ENCODE measurements at regions not wholly inside any gene's neighbourhood (a gene's known extent, or its start where the extent isn't known, plus 50 kb on each side); places are given as distances from the start of the nearest gene placed in this dataset.
"Not testable (repeated sequence)": the region's sequence is repeated elsewhere in the genome, so short reads cannot be mapped to it uniquely, and the experiment has no call there.

- H3K36me3 Mint-ChIP-seq = no peaks in the 10 kb centered on the region
- no peaks in the 10 kb centered on the region for H3K4me1 Mint-ChIP-seq
- no peak overlapping the region for H3K4me3 Mint-ChIP-seq
- ATAC-seq = no peak
- H3K27me3 Mint-ChIP-seq = no peaks in the 10 kb centered on the region
- no peak overlapping the region for H3K27ac Mint-ChIP-seq
- peaks cover 10% of the 10 kb centered on the region for H3K9me3 Mint-ChIP-seq
These were observed 292.1 kb upstream of the ANKRD50 start for GRCh38 chr4:125004676-125005075.

GRCh38 chr4:125003840-125004239 lies 291.3 kb upstream of the ANKRD50 start:
- no peak for ATAC-seq
- Mint-ChIP-seq H3K36me3 (no peaks in the 10 kb centered on the region), H3K9me3 (peaks cover 10% of the 10 kb centered on the region), H3K27me3 (no peaks in the 10 kb centered on the region), H3K27ac (no peak overlapping the region), H3K4me1 (no peaks in the 10 kb centered on the region), H3K4me3 (no peak overlapping the region)

- Mint-ChIP-seq H3K4me3 (no peak overlapping the region), H3K9me3 (peaks cover 6% of the 10 kb centered on the region), H3K4me1 (no peaks in the 10 kb centered on the region), H3K27me3 (no peaks in the 10 kb centered on the region), H3K27ac (no peak overlapping the region), H3K36me3 (no peaks in the 10 kb centered on the region)
- ATAC-seq = no peak
These were observed 285.5 kb upstream of the ANKRD50 start for GRCh38 chr4:124997991-124998390.

GRCh38 chr4:124997124-124997523 lies 284.6 kb upstream of the ANKRD50 start:
- no peak for ATAC-seq
- no peaks in the 10 kb centered on the region for H3K27me3 Mint-ChIP-seq
- H3K36me3 Mint-ChIP-seq = no peaks in the 10 kb centered on the region
- no peaks in the 10 kb centered on the region for H3K4me1 Mint-ChIP-seq
- H3K27ac Mint-ChIP-seq = no peak overlapping the region
- no peak overlapping the region for H3K4me3 Mint-ChIP-seq
- no peaks in the 10 kb centered on the region for H3K9me3 Mint-ChIP-seq

GRCh38 chr4:124993838-124994237 lies 281.3 kb upstream of the ANKRD50 start:
- Mint-ChIP-seq H3K36me3 (no peaks in the 10 kb centered on the region), H3K4me1 (no peaks in the 10 kb centered on the region), H3K9me3 (peaks cover 2% of the 10 kb centered on the region), H3K27ac (no peak overlapping the region), H3K27me3 (no peaks in the 10 kb centered on the region), H3K4me3 (no peak overlapping the region)
- no peak for ATAC-seq

- Mint-ChIP-seq H3K4me1 (no peaks in the 10 kb centered on the region), H3K27ac (no peak overlapping the region), H3K9me3 (peaks cover 5% of the 10 kb centered on the region), H3K4me3 (no peak overlapping the region), H3K27me3 (no peaks in the 10 kb centered on the region), H3K36me3 (no peaks in the 10 kb centered on the region)
- ATAC-seq = no peak
These were observed 277.9 kb upstream of the ANKRD50 start for GRCh38 chr4:124990398-124990797.

GRCh38 chr4:124980276-124980752 lies 267.8 kb upstream of the ANKRD50 start:
- Mint-ChIP-seq H3K27ac (no peak overlapping the region), H3K36me3 (no peaks in the 10 kb centered on the region), H3K4me3 (no peak overlapping the region), H3K4me1 (no peaks in the 10 kb centered on the region), H3K9me3 (peaks cover 3% of the 10 kb centered on the region), H3K27me3 (no peaks in the 10 kb centered on the region)
- no peak for ATAC-seq

GRCh38 chr4:124978536-124978935 lies 266.0 kb upstream of the ANKRD50 start:
- H3K9me3 Mint-ChIP-seq, H3K27me3 Mint-ChIP-seq, H3K4me1 Mint-ChIP-seq, H3K36me3 Mint-ChIP-seq, H3K4me3 Mint-ChIP-seq, ATAC-seq, H3K27ac Mint-ChIP-seq: not testable (repeated sequence)

GRCh38 chr4:124977045-124977444 lies 264.5 kb upstream of the ANKRD50 start:
- no peaks in the 10 kb centered on the region for H3K27me3 Mint-ChIP-seq
- H3K36me3 Mint-ChIP-seq = no peaks in the 10 kb centered on the region
- H3K9me3 Mint-ChIP-seq = peaks cover 6% of the 10 kb centered on the region
- no peaks in the 10 kb centered on the region for H3K4me1 Mint-ChIP-seq
- no peak for ATAC-seq
- no peak overlapping the region for H3K27ac Mint-ChIP-seq
- no peak overlapping the region for H3K4me3 Mint-ChIP-seq

GRCh38 chr4:124974152-124974551 lies 261.6 kb upstream of the ANKRD50 start:
- no peaks in the 10 kb centered on the region for H3K4me1 Mint-ChIP-seq
- H3K36me3 Mint-ChIP-seq = no peaks in the 10 kb centered on the region
- H3K27ac Mint-ChIP-seq = no peak overlapping the region
- ATAC-seq = no peak
- no peak overlapping the region for H3K4me3 Mint-ChIP-seq
- H3K27me3 Mint-ChIP-seq = no peaks in the 10 kb centered on the region
- peaks cover 6% of the 10 kb centered on the region for H3K9me3 Mint-ChIP-seq

GRCh38 chr4:124973716-124974115 lies 261.2 kb upstream of the ANKRD50 start:
- Mint-ChIP-seq H3K27ac (no peak overlapping the region), H3K4me1 (no peaks in the 10 kb centered on the region), H3K36me3 (no peaks in the 10 kb centered on the region), H3K4me3 (no peak overlapping the region), H3K9me3 (peaks cover 6% of the 10 kb centered on the region), H3K27me3 (no peaks in the 10 kb centered on the region)
- ATAC-seq = no peak

- Mint-ChIP-seq H3K27ac (no peak overlapping the region), H3K9me3 (peaks cover 4% of the 10 kb centered on the region), H3K27me3 (no peaks in the 10 kb centered on the region), H3K36me3 (no peaks in the 10 kb centered on the region), H3K4me1 (no peaks in the 10 kb centered on the region), H3K4me3 (no peak overlapping the region)
- ATAC-seq = no peak
These were observed 257.5 kb upstream of the ANKRD50 start for GRCh38 chr4:124970011-124970410.

GRCh38 chr4:124965497-124965891 lies 253.0 kb upstream of the ANKRD50 start:
- Mint-ChIP-seq H3K27ac (no peak overlapping the region), H3K36me3 (no peaks in the 10 kb centered on the region), H3K9me3 (peaks cover 8% of the 10 kb centered on the region), H3K27me3 (no peaks in the 10 kb centered on the region), H3K4me3 (no peak overlapping the region), H3K4me1 (no peaks in the 10 kb centered on the region)
- no peak for ATAC-seq

GRCh38 chr4:124964852-124965496 lies 252.4 kb upstream of the ANKRD50 start:
- no peak for ATAC-seq
- no peaks in the 10 kb centered on the region for H3K27me3 Mint-ChIP-seq
- H3K27ac Mint-ChIP-seq = no peak overlapping the region
- peaks cover 11% of the 10 kb centered on the region for H3K9me3 Mint-ChIP-seq
- H3K36me3 Mint-ChIP-seq = no peaks in the 10 kb centered on the region
- H3K4me3 Mint-ChIP-seq = no peak overlapping the region
- H3K4me1 Mint-ChIP-seq = no peaks in the 10 kb centered on the region

- Mint-ChIP-seq H3K4me3 (no peak overlapping the region), H3K27ac (no peak overlapping the region), H3K9me3 (peaks cover 15% of the 10 kb centered on the region), H3K36me3 (no peaks in the 10 kb centered on the region), H3K27me3 (no peaks in the 10 kb centered on the region), H3K4me1 (no peaks in the 10 kb centered on the region)
- no peak for ATAC-seq
These were observed 251.7 kb upstream of the ANKRD50 start for GRCh38 chr4:124964251-124964650.

GRCh38 chr4:124961138-124961750 lies 248.7 kb upstream of the ANKRD50 start:
- ATAC-seq = no peak
- H3K27me3 Mint-ChIP-seq = no peaks in the 10 kb centered on the region
- no peaks in the 10 kb centered on the region for H3K4me1 Mint-ChIP-seq
- no peak overlapping the region for H3K27ac Mint-ChIP-seq
- H3K36me3 Mint-ChIP-seq = no peaks in the 10 kb centered on the region
- H3K4me3 Mint-ChIP-seq = no peak overlapping the region
- peaks cover 15% of the 10 kb centered on the region for H3K9me3 Mint-ChIP-seq
